Glomerular visceral epithelial cell (primary cell): ENCODE measurements at regions not wholly inside any gene's neighbourhood (a gene's known extent, or its start where the extent isn't known, plus 50 kb on each side); places are given as distances from the start of the nearest gene placed in this dataset.
"Not testable (repeated sequence)": the region's sequence is repeated elsewhere in the genome, so short reads cannot be mapped to it uniquely, and the experiment has no call there.

Experiments
- DNase-seq: peaks from one replicate; pipeline ENCODE4 v3.0.0-alpha.2; 2016; ENCODE audit errors: extremely low spot score

DNA sequence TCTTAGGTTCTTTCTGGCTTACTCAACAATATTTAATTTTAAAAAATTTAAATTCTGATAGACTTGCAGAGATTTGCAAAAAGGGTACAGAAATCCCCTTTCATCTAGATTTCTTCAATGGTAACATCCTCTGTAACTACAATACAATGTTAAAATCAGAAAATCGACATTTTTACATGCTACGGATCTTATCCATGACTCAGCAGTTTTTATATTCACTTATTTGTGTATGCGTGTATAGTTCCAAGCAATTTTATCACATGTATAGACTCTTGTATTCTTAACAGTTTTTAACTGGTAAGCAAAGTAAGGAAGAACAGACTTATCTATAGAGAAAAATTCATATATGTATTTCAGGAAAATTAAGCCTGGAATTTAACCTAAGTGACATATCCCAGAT, 256.1 kb upstream of the MEX3C start:
- DNase-seq = no peak

DNA sequence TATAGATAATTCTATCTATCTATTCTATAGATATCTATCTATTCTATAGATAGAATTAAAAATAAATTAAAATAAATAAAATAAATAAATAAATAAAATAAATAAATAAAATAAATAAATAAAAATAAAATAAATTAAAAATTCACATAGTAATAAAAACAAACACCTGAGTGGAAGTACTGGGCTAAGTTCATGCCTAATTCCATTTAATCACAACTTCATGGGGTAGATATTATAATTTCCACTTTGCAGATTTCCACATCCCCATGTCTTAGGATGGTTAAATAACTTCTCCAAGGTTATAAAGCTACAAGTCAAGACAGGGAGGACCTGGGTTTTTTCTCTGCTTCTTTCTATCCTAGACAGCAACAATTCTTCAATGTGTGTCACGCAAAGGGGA, 261.4 kb upstream of the MEX3C start:
- no peak for DNase-seq

DNA sequence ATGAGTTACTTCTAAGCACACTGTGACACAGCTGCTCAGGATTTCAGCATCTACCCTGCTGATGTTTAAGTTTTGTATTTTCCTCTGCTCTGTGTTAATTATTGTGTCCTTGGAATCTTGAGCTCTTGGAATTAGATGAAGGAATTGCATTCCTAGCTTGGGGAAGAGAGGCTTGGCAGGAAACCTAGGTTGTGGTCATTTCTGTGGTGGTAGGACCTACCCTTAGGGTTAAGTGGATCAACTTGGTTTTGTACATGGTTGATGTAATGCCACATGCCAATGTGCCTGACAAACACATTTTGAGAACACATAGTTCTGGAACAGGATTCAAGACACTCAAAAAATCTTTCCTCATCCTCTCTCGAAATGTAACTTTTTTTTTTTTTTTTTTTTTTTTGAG, 264.5 kb upstream of the MEX3C start:
- DNase-seq = no peak

DNA sequence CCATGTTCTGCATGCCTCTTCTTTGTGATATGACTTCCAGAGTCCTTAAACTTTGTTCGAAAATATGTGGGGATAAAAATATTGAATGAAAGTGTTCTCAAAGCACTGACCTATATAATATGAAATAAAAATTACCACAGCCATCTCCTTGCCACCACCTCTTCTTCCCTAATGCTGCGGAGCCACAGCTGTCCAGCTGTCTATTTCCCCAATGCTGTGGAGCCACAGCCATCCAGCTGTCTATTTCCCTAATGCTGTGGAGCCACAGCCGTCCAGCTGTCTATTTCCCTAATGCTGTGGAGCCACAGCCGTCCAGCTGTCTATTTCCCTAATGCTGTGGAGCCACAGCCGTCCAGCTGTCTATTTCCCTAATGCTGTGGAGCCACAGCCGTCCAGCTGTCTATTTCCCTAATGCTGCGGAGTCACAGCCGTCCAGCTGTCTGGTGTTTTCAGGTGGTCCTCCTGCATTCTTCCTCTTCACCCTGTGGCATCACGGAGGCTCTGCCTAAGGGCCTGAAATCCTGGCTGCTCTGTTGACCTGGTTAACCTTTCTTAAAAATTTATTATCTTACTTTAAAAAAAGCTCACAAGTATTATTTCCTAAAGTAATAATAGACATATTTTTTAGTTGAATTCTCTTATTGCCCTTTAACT, 266.1 kb upstream of the MEX3C start:
- no peak for DNase-seq

GRCh38 chr18:51478908-51479307, 281.4 kb upstream of the MEX3C start:
- DNase-seq = no peak

GRCh38 chr18:51479736-51480135, 282.3 kb upstream of the MEX3C start:
- no peak for DNase-seq

DNA sequence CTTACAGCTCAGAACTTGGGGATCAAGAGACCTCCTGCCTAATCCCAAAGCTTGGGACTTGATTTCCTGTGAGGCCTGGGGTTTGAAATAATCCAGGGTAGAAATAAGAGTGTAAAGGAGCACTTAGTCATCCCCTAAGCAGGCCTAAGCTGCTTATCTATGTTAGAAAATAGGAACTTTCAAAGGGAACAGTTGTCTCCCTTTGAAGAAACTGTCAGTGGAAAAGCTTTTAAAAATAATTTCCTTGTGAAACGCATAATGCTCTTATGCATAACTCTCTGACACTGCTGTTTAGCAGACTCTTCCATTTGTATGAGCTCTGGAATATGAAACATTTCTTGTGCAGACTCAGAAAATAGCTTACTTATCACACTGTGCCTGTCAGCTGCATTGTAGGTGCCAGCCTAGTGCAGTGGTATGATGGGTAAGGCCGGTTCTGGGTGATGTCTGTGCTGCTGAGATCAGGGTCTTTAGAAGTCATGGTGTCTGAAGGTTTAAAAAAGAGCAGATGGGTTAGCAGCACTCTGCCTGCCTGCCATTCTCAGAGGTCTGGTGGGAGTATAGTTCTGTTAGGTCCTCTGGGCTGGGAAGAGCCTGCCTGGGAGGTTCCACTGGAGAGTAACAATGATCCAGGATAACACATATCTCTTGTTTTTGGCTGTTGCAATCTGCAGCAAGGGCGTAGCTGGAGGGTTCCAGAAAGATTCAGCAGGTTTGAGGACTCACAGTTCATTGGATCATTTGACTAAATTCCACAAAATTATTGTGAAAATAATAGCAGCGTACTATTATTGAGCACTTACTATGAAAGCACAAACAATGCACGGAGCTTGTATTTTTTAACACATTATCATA, 283.2 kb upstream of the MEX3C start:
- no peak for DNase-seq

GRCh38 chr18:51486735-51487366, 289.4 kb upstream of the MEX3C start:
- no peak for DNase-seq

GRCh38 chr18:51490417-51490816, 292.9 kb upstream of the MEX3C start:
- no peak for DNase-seq

GRCh38 chr18:51490860-51491259, 293.4 kb upstream of the MEX3C start:
- DNase-seq = no peak

DNA sequence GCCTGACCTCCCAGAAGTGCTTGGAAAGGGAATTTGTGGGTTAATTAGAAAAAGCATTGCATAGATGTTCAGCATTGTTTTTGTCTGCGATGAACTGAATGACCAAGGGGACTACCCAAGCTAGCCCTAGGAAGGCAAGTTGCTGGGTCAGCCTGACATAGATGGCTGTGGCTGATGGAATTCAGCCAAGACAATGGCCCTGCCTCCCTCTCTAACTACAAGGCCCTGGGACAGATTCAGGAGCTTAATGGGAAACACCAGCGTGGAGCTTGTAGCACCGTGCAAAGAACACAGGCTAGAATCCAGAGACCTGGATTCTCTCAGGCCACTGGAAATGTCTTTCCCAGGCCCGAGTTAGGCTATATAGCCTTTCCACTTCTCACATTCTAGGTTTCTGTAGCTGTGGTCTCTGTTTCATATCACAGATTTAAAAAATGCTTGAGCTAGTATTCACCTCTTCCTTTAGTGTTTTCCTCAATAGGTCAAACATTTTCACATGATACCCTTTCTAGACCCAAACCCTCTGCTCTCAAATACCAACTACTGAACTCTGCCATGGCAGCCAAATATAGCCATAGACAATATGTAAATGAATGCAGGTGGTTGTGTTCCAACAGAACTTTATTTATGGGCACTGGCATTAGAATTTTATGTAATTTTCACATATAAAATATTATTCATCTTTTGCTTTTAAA, 294.3 kb upstream of the MEX3C start:
- no peak for DNase-seq

DNA sequence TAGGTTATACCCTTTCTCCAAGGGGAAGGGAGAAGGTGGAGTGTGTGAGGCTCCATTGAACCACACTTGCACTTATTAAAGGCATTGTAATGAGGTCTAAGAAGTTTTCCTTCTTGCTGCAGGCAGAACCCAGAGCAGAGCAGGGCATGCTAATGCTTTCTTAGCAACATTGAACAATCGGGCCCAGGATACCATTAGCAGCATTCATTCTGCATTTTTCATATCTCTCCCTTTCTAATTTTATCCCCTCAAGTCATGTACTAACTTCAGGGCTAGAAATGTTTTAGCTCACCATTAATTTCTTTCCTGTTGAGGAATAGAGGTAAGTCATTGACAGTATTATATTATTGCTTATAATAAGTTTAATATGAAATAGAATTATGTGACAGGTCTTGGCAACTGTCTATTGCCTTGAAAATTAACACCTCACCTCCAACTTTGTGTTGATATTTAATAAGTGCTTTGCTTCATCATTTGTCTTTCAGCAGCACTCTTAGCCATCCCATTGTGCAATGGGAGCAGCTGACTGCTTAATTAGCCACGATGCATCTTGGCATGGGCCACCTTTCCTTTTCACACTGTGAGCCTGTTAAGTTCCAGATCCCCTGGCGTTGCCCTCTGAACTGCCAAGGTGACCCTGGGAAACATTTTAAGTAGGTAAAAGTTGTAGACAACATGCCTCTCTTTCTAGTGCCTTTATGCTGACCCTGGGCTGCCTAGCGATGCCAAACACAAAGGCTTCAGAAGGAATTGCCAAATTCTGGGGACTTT, 300.8 kb upstream of the MEX3C start:
- DNase-seq = no peak

DNA sequence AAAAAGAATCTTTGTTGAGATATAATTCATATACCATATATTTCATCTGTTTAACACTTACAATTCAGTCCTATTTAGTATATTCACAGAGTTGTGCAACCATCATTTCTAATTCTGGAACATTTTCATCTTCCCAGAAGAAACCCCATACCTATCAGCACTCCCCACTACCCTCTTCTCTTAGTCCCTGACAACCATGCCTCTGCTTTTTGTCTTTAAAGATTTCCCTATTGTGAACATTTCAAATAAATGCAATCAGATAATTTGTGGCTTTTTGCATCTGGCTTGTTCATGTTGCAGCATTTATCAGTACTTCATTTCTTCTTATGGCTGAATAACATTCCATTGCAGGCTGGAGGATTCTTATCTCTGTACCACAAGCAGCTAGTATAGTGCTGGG, 305.9 kb upstream of the MEX3C start:
- DNase-seq = no peak

DNA sequence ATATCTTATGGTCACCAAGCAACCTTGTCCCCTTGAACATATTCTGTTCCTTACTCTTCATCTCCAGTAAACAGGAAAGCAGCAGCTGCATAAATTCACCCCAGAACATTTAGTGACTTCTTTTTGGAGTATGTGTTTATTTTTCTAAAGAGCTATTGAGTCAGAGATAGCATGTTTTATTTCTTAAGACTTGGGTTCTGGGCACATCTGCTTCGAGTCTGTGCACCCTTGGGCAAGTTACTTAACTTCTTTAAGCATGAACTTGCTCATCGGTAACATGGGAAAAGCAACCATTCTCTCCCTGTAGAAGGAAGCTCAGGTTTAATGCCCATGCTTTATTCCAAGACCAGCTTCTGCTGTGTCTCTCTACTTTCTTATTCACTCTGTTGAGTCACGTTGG, 309.3 kb upstream of the MEX3C start:
- no peak for DNase-seq

DNA sequence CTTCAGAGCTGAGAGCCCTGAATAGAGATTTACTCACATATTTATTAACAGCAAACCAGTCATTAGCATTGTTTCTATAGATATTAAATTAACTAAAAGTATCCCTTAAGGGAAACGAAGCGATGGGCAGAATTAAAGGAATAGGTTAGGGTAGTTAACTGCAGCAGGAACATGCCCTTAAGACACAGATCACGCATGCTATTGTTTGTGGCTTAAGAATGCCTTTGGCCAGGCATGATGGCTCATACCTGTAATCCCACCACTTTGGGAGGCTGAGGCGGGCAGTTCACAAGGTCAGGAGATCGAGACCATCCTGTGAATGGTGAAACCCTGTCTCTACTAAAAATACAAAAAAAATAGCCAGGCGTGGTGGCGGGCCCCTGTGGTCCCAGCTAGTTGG, 310.9 kb upstream of the MEX3C start:
- DNase-seq = not testable (repeated sequence)

- no peak for DNase-seq
Observed at GRCh38 chr18:51510020-51510419, 312.5 kb upstream of the MEX3C start.

GRCh38 chr18:51513517-51513916, 316.0 kb upstream of the MEX3C start:
- no peak for DNase-seq

- no peak for DNase-seq
Observed at GRCh38 chr18:51514128-51514527, 316.6 kb upstream of the MEX3C start.

DNA sequence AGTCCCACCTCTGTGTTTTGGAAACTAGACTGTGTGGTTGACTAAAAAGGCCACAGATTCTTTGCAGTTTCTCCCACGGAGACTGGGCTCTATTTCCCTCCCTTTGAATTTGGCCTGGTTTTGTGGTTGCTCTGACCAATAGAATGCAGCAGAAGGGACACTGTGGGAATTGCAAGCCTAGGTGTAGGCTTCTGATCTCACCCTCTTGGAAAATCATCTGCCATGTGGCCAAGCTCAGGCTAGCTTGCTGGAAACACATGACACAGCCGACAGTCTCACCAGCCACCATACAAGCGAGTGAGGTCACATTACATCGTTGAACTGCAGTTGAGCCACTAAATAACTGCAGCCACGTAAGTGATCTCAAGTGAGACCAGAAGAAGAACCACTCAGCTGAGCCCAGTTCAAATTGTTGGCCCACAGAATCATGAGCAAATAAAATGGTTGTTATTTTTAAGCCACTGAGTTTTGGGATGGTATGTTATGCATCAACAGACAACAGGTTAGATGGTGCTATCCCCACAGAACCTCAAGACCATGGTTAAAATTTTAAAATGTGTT, 319.1 kb upstream of the MEX3C start:
- DNase-seq = no peak

DNA sequence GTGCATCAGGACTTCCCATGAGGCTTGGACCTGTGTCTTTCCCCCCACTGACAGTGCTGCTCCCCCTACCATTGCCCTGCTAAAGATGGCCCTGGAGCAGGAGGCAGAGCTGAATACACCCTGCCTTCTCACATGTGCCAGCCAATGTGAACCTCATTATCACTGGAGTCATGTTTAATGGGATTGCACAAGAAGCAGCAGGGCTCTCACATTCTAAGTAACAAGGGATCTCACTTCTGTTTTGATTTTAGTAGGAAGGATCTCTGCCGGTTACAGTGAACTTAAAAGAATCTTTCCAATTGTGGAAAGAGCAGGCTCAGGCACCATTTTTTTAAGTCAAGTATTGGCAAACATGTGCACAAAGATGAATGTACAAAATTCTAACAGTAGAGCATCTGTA, 322.1 kb upstream of the MEX3C start:
- DNase-seq = no peak

DNA sequence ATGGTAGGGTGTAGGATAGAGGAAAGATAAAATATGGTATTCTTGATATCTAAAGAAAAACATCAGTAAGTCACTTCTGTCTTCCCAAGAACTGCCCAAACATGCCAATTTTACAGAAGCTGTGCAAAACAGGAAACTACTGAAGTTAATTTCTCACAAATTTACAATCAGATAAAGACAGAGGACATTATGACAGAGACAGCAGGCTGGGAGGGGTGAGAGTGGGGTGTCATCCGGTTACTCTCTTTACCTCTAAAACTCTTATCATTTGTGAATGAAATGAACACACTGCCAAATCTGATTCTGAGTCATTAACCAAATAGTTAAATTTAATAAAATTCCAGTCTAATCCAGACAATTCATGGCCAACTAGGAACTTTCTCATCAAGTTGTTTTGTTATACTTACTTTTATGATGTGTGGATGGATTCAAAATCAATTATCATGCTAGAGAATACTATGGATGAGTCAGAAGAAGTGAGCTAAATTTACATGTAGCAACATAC, 323.2 kb upstream of the MEX3C start:
- DNase-seq = no peak
